Uterus (tissue), 2 donors: ENCODE measurements at regions not wholly inside any gene's neighbourhood (a gene's known extent, or its start where the extent isn't known, plus 50 kb on each side); places are given as distances from the start of the nearest gene placed in this dataset.

Experiments used
- POLR2A ChIP-seq, 2 donors: fragments of 450-650 bp; IDR thresholded peaks; one replicate each; pipeline ENCODE4 v1.6.1; 2016; ENCODE audit warnings: antibody characterized with exemption in 2 of 2, mild to moderate bottlenecking in 1 of 2, moderate library complexity in 1 of 2
- TF ChIP-seq, protein P1 (sequence below), 4 experiments: fragments of 200-600 bp in 2 of 4; fragments of 450-650 bp in 2 of 4; sonication (generic) in 2 of 4; IDR thresholded peaks; one replicate each; pipeline ENCODE4 v1.5.1; 2016 to 2019; ENCODE audit warnings: antibody characterized with exemption in 4 of 4, mild to moderate bottlenecking in 2 of 4, moderate library complexity in 1 of 4

DNA sequence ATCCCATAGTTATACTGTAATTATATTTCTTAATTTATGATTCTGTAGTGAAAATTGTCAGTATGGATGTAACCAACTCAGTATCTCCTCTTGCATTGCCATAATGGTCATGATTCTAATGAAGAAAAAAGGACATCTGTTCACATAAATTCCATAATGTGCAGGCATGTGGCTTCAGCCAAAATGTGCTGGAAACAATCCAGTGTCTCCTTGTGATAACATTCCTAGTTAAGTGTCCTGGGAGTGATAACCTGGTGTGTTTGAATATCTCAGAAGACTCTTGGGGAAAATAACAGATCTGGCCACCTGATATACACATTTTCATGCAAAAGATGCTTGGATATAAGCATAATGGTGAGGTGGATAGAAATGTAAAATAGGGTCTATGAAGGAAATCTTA, 2309.8 kb downstream of the PCDH7 start:
- TF ChIP-seq, protein P1, sequence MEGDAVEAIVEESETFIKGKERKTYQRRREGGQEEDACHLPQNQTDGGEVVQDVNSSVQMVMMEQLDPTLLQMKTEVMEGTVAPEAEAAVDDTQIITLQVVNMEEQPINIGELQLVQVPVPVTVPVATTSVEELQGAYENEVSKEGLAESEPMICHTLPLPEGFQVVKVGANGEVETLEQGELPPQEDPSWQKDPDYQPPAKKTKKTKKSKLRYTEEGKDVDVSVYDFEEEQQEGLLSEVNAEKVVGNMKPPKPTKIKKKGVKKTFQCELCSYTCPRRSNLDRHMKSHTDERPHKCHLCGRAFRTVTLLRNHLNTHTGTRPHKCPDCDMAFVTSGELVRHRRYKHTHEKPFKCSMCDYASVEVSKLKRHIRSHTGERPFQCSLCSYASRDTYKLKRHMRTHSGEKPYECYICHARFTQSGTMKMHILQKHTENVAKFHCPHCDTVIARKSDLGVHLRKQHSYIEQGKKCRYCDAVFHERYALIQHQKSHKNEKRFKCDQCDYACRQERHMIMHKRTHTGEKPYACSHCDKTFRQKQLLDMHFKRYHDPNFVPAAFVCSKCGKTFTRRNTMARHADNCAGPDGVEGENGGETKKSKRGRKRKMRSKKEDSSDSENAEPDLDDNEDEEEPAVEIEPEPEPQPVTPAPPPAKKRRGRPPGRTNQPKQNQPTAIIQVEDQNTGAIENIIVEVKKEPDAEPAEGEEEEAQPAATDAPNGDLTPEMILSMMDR (IDR thresholded peaks at IDR 0.05), result no peak
- TF ChIP-seq POLR2A (IDR thresholded peaks at IDR 0.05), result no peak
